ENCODE measurements at regions not wholly inside any gene's neighbourhood (a gene's known extent, or its start where the extent isn't known, plus 50 kb on each side); places are given as distances from the start of the nearest gene placed in this dataset.

DNA sequence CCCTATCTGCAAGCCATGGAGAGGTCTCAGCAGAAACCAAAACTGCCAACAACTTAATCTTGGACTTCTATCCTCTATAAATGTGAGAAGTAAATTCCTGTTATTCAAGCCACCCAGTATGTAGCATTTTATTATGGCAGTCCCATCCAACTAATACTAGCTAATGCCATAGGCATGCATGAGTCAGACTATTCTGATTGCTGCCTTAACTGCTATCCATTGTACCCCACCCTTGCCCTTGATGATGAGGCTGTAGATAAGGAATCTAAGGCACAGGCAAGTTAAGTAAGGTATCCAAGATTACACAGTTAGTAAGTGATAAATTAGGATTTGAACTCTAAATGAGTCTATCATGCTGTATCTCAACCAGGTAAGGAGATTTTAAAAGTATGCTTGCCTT lies 223.0 kb downstream of the UBE2E3 start:
- TF ChIP-seq POLR2A (IDR thresholded peaks at IDR 0.05) (no peak), EP300 (IDR thresholded peaks at IDR 0.05) (no peak)
- TF ChIP-seq, protein P1, sequence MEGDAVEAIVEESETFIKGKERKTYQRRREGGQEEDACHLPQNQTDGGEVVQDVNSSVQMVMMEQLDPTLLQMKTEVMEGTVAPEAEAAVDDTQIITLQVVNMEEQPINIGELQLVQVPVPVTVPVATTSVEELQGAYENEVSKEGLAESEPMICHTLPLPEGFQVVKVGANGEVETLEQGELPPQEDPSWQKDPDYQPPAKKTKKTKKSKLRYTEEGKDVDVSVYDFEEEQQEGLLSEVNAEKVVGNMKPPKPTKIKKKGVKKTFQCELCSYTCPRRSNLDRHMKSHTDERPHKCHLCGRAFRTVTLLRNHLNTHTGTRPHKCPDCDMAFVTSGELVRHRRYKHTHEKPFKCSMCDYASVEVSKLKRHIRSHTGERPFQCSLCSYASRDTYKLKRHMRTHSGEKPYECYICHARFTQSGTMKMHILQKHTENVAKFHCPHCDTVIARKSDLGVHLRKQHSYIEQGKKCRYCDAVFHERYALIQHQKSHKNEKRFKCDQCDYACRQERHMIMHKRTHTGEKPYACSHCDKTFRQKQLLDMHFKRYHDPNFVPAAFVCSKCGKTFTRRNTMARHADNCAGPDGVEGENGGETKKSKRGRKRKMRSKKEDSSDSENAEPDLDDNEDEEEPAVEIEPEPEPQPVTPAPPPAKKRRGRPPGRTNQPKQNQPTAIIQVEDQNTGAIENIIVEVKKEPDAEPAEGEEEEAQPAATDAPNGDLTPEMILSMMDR (IDR thresholded peaks at IDR 0.05) = no peak

DNA sequence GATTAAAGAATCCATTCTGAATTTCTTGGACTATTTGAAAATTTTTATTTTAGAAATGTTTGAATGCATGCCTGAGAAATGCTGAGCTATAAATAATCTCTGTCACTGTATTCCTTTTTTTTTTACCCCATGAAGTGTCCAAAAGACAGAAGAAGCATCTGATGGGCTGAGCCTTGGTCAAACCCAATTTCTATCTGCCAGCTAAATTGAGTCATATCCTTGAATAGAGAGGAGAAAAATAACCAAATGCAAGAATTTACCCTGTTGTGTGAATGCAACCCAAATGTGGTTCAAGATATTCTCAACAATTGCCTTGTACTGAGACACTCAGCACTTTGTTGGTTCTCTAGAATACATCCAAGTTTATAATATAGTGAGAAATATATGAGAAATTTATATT lies 223.5 kb downstream of the UBE2E3 start:
- Histone ChIP-seq H3K4me1 (ENCODE audit: insufficient read depth) (no peaks in the 10 kb centered on the region), H3K27ac (no peak overlapping the region), H3K36me3 (no peaks in the 10 kb centered on the region), H3K9me3 (no peaks in the 10 kb centered on the region), H3K27me3 (no peaks in the 10 kb centered on the region), H3K4me3 (no peak overlapping the region)
- no peak for DNase-seq
- intact Hi-C loops (cut with DNase I) = no loop called here
- TF ChIP-seq POLR2A (IDR thresholded peaks at IDR 0.05) (no peak), EP300 (IDR thresholded peaks at IDR 0.05) (no peak)
- TF ChIP-seq, protein P1 (IDR thresholded peaks at IDR 0.05) = no peak

More for the DNA sequence above, 223.0 kb downstream of the UBE2E3 start:
- no peak overlapping the region for H3K27ac ChIP-seq
- DNase-seq = no peak
- H3K4me1 ChIP-seq (ENCODE audit: insufficient read depth) = no peaks in the 10 kb centered on the region
- H3K4me3 ChIP-seq = no peak overlapping the region
- intact Hi-C loops (cut with DNase I) = no loop called here
- no peaks in the 10 kb centered on the region for H3K9me3 ChIP-seq
- no peaks in the 10 kb centered on the region for H3K27me3 ChIP-seq
- no peaks in the 10 kb centered on the region for H3K36me3 ChIP-seq

DNA sequence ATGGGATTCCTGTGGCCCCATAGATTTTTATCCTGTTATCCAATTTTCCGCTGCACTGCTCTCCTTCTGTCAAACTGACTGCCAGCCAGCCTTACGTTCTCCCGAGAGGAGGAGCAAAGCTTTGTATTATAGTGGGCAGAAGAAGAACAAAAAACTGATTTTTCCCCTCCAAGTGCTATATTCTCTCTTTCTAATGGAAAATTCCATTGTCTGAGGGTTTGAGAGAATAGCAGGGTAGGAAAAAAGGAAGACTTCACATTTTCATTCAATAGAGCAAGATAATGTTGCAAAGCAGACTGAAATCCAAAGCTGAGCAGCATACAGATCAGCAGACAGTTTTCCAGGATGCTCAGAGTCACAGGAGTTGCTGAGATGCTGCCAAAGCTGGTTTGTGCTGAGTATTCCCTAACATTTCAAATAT lies 238.0 kb downstream of the UBE2E3 start:
- WGBS, 3 donors = 87 to 89% (median 87%) methylated on average over 3 of the region's 3 CpGs
- Histone ChIP-seq H3K27ac (no peak overlapping the region), H3K36me3 (no peaks in the 10 kb centered on the region), H3K4me3 (no peak overlapping the region), H3K4me1 (ENCODE audit: insufficient read depth) (no peaks in the 10 kb centered on the region), H3K27me3 (no peaks in the 10 kb centered on the region), H3K9me3 (no peaks in the 10 kb centered on the region)
- no peak for DNase-seq
- intact Hi-C loops (cut with DNase I) = no loop called here
- TF ChIP-seq EP300 (IDR thresholded peaks at IDR 0.05) (no peak), POLR2A (IDR thresholded peaks at IDR 0.05) (no peak)
- TF ChIP-seq, protein P1 (IDR thresholded peaks at IDR 0.05) = no peak

DNA sequence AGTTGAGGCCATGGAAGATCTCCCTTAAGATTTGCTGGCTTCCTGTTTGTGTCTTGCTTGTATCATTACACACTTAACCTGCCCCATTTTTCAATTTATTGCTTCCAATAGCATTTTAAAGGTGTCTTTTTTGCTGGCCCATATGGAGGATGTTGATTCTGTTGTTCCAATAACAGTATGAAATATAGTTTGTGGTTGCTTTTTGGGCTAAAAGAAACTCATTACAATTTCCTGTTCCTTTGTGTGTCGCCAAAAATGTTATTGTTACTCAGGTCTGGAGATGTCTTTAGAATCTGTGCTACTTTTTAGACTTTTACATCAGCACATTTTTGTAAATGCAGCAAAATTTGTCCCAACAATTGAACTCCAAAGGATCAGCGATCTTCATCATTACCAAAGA lies 234.0 kb upstream of the ITGA4 start:
- Histone ChIP-seq H3K4me1 (ENCODE audit: insufficient read depth) (no peaks in the 10 kb centered on the region), H3K4me3 (no peak overlapping the region), H3K36me3 (no peaks in the 10 kb centered on the region), H3K27me3 (no peaks in the 10 kb centered on the region), H3K9me3 (no peaks in the 10 kb centered on the region), H3K27ac (no peak overlapping the region)
- intact Hi-C loops (cut with DNase I) = no loop called here
- WGBS, 3 donors = 85 to 88% (median 85%) methylated on average over 2 of the region's 2 CpGs
- no peak for DNase-seq
- TF ChIP-seq POLR2A (IDR thresholded peaks at IDR 0.05) (no peak), EP300 (IDR thresholded peaks at IDR 0.05) (no peak)
- TF ChIP-seq, protein P1 (IDR thresholded peaks at IDR 0.05) = no peak

DNA sequence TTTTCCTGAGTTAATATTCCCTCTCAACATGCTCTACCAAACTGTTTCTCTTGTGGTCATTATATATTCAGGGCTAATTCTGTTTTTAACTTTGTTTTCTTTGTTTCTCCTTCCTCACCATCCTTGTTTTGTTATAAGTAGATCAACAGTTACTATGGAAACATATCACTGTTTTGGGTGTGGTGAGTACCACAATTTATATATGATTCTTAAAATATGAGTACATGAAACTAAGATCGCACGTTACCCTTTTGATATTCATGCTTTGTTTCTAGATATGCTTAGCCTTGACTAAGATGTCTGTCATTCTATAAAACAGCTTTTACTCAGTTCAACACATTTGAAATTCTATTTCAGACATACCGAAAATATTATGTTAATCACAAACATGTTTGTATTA lies 232.3 kb upstream of the ITGA4 start:
- H3K27ac ChIP-seq = no peak overlapping the region
- H3K27me3 ChIP-seq = no peaks in the 10 kb centered on the region
- no peaks in the 10 kb centered on the region for H3K9me3 ChIP-seq
- H3K4me1 ChIP-seq (ENCODE audit: insufficient read depth) = no peaks in the 10 kb centered on the region
- 79 to 85% (median 84%) methylated on average over 3 of the region's 3 CpGs for whole genome bisulfite sequencing, 3 donors
- H3K4me3 ChIP-seq = no peak overlapping the region
- intact Hi-C loops (cut with DNase I) = no loop called here
- DNase-seq = no peak
- TF ChIP-seq EP300 (IDR thresholded peaks at IDR 0.05) = no peak
- no peak for TF ChIP-seq POLR2A (IDR thresholded peaks at IDR 0.05)
- TF ChIP-seq, protein P1 (IDR thresholded peaks at IDR 0.05) = no peak
- no peaks in the 10 kb centered on the region for H3K36me3 ChIP-seq
